Dedifferentiated amniotic fluid mesenchymal stem cell (primary cell): ENCODE measurements at regions not wholly inside any gene's neighbourhood (a gene's known extent, or its start where the extent isn't known, plus 50 kb on each side); places are given as distances from the start of the nearest gene placed in this dataset.

Experiments
- DNase-seq: peaks from one replicate; pipeline ENCODE4 v3.0.0-alpha.2; 2016; ENCODE audit errors: extremely low spot score

GRCh38 chr6:140602431-140603248 is 1228.2 kb upstream of the CITED2 start:
- DNase-seq = peak; percentile 24

GRCh38 chr6:140601021-140601808 is 1226.8 kb upstream of the CITED2 start:
- DNase-seq = no peak

DNA sequence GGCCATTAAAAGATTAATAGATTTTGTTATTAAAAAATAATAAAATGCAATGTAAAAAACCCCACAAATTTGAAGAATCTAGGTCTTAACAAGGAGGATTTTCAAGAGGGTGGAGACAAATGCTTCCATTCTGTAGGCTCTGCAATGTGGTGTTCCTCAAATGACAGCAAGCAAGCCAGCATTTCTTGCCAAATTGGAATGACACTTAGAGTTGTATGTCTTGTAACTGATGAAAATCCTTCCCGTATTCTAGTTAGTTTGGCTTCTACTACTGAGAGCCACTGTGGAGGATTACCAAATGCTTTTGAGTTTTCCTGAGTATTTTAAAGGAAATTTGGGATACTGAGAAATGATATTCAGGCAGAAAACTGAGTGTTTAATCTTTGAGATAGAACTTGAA is 1225.5 kb upstream of the CITED2 start:
- DNase-seq = no peak

DNA sequence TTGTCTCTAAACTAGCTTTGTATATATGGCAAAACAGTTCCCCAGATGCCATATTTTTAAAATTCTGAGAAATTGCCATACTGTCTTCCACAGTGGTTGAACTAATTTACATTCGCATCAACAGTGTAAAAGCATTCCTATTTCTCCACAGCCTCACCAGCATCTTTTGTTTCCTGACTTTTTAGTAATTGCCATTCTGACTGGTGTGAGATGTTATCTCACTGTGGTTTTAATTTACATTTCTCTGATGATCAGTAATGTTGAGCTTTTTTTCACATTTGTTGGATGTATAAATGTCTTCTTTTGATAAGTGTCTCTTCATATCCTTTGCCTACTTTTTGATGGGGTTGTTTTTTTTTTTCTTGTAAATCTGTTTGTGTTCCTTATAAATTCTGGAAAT is 1222.7 kb upstream of the CITED2 start:
- no peak for DNase-seq

DNA sequence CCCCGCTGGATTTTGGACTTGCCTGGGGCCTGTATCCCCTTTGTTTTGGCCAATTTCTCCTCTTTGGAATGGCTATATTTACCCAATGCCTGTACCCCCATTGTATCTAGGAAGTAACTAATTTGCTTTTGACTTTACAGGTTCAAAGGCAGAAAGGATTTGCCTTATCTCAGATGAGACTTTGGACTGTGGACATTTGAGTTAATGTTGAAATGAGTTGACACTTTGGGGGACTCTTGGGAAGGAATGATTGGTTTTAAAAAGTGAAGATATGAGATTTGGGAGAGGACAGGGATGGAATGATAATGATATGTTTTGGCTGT is 1220.3 kb upstream of the CITED2 start:
- DNase-seq = no peak

GRCh38 chr6:140592877-140593276 is 1218.4 kb upstream of the CITED2 start:
- DNase-seq = no peak

DNA sequence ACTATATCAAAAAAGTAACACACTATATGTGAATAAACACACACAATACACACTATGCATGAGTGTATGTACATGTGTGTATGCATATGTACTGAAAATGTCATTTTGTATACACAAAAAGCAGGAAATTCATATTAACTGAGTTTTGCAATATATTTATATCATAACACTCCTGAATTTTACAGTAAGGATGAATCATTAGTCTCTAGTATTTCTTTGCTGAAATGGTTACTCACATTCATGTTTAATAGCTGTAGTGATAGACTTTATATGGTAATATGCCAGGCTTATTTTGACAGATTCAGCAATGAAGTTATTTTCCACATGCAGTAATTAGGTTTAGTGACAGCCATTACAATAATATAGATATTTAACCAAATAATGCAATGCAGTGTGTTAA is 1216.2 kb upstream of the CITED2 start:
- DNase-seq = no peak

- no peak for DNase-seq
Observed at GRCh38 chr6:140586426-140587061, 1212.1 kb upstream of the CITED2 start.

DNA sequence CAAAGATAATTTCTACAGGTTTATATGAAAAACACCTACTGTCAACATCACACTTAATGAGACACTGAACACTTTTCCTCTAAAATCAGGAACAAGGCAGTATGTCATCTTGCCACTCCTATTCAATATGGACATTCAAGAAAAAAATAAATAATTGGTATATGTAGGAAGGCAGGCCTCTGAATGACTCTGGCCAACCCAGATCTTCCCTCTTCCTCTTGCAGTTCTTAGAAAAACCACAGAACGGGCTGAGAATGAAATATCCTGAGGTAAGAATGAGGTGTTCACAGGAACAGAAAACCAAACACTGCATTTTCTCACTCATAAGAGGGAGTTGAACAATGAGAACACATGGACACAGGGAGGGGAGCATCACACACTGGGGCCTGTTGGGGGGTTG is 1207.2 kb upstream of the CITED2 start:
- DNase-seq = no peak

DNA sequence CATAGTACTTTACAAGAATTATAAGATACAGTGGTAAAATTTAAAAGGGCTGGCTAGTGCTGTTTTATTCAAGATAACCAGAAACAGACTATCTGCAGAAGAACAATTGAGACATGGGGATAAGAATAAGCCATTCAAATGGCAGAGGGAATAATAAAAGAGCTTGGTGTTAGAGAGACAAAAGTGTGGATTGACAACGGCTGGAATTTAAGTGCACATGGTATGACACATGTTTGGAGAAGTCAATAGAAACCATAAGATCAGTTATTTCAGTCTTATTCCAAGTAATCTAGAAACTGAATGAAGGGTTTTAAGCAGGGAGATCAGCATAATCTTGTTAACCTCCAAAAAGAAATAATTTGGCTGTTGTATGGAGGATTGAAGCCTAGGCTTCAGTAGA is 1205.5 kb upstream of the CITED2 start:
- DNase-seq = no peak

DNA sequence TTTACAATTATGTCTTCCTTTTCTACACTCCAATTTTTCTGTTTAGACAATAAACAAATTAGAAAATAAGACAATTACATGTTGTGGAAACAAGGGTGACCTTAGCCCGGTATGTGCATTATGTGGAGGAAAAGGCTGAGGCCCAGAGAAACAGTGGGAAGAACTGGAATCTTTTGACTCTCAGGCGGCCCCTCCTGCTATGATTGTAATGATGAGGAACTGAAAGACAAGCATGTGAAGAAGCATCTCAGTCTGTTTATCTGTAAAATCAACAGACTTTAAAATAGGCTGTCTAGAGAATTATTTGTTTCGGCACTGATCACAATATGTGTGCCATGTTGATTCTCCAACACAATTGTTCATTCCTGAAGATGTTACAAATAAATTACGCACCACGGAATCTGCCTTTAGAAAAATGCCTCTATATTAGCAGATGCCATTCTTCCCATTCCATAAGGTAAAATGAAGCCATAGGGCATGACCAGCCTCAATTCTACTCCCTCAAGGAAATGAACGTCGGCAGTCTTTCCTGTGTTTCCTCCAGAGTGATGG is 1201.6 kb upstream of the CITED2 start:
- DNase-seq = no peak

DNA sequence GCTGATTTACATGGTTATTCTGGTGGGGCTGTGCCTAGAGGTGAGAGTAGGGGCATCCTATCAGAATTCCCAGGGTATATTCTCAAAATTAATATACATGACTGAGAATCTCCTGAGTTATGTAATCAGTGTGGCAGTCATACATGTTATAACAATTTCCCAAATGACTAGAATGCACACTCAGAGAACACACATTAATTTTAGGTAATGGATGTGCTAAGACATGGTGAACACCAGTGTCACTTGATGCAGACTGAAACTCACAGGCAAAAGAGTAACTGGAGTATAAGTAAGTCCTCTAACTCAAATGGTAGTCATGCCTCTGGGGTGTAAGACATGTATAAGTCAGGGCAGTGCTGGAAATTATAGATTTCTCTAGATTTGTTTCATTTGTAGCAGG is 1198.4 kb upstream of the CITED2 start:
- DNase-seq = no peak

GRCh38 chr6:140572129-140572528 is 1197.7 kb upstream of the CITED2 start:
- peak; percentile 96 for DNase-seq

- no peak for DNase-seq
Observed at GRCh38 chr6:140571145-140571544, 1196.7 kb upstream of the CITED2 start.

- DNase-seq = peak; percentile 15
Observed at GRCh38 chr6:140567466-140567865, 1193.0 kb upstream of the CITED2 start.

- peak; percentile 69 for DNase-seq
Observed at GRCh38 chr6:140566781-140567277, 1192.4 kb upstream of the CITED2 start.

DNA sequence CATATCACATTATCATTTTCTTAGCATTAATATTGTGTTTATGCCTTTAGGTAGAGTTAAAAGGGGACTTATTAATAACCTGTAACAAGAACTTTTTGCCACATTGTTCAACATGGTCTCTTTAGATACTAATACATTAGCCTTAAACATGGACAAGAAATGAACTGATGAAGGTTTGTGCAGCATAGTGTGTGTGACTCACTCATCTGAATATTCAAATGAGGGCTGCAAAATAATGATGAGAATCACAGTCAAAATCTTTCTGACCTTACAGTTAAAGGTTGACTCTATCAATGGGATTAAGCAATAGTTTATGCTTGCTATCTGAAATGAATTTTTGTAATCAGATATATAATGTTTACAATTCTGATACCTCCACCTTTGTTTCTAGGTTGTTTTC is 1189.3 kb upstream of the CITED2 start:
- no peak for DNase-seq

DNA sequence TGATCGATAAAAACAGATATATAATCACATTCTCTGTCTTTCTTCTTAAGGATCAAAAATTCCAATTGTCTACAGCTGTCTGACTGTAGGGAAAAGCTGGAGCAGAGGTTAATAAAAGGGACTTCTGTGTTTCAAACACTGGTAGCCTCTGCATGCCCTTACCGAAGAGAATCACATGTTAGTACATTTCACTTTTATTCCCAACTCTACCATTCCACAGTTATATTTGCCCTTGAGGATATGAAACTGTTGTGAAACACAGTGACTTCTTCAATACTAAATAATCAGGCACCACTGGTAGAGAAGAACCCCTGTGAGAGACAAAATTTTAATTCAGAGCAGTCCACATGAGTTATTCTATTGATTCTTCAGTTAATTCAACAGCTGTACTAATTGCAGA is 1187.3 kb upstream of the CITED2 start:
- DNase-seq = no peak

- no peak for DNase-seq
Observed at GRCh38 chr6:140560671-140561070, 1186.2 kb upstream of the CITED2 start.

DNA sequence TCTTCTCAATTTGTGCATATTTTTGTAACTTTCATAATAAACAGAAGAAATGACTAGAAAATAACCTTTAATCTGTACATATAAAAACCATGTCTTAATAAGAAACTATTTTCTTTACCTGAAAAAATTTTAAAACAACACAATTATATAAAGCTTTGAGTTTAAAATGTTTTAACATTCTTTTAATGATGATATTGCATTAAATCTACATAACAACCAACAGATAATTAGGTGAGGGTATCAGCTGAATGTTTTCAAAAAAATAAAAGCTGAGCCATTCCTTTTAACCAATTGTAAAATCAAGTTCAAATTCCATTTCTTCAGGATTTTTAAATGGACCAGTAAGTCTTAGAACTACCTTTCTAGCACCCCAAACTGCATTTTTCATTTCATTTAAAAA is 1185.0 kb upstream of the CITED2 start:
- DNase-seq = no peak

DNA sequence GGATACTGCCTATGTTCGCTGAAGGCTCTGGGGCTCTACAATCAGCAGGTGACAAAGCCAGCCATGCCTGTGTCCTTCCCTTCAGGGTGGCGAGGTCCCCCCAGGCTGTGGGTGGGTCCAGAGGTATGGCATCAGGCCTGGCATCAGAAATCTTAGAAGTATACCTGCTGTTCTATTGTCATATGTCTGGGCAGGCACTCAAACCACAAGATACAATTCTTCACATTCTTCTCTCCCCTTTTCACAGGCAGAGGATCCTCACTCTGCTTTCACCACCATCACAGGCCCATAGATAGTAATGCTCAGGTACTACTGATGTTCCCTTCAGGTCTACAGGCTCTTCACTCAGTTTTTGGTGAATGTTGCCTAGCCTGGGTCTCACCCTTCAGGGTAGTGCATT is 1180.0 kb upstream of the CITED2 start:
- no peak for DNase-seq

GRCh38 chr6:140548366-140548765 is 1173.9 kb upstream of the CITED2 start:
- no peak for DNase-seq
